OCI-LY3 (cell line): ENCODE measurements at regions not wholly inside any gene's neighbourhood (a gene's known extent, or its start where the extent isn't known, plus 50 kb on each side); places are given as distances from the start of the nearest gene placed in this dataset.

Source experiments
- H2AFZ ChIP-seq: fragments of 200-600, 300-600 bp; shearing (Covaris generic); 2 replicates; pipeline ENCODE4 v1.6.0; 2014; ENCODE audit warnings: antibody characterized with exemption, low read depth, low read length
- H3K27ac ChIP-seq: fragments of 200-600, 300-600 bp; sonication (generic); 2 replicates; pipeline ENCODE4 v1.5.1; 2014; ENCODE audit warnings: mild to moderate bottlenecking, low read length, moderate library complexity, mixed read lengths
- H3K27me3 ChIP-seq: fragments of 200-600, 300-600 bp; sonication (generic); 2 replicates; pipeline ENCODE4 v1.6.1; 2014; ENCODE audit warnings: low read depth, low read length, mixed read lengths
- H3K36me3 ChIP-seq: fragments of 200-600, 300-600 bp; sonication (generic); replicated peaks from 2 replicates; pipeline ENCODE3; 2014; ENCODE audit warnings: low read depth, low read length, mixed read lengths
- H3K4me1 ChIP-seq: fragments of 300-600, 200-600 bp; sonication (generic); 2 replicates; pipeline ENCODE4 v1.6.1; 2014; ENCODE audit warnings: low read length, mixed read lengths
- H3K4me2 ChIP-seq: fragments of 200-600, 300-600 bp; sonication (generic); 2 replicates; pipeline ENCODE4 v1.6.1; 2014; ENCODE audit warnings: low read length, mixed read lengths
- H3K4me3 ChIP-seq: fragments of 300-600, 200-600 bp; sonication (generic); 2 replicates; pipeline ENCODE4 v1.5.1; 2014; ENCODE audit warnings: antibody characterized with exemption, mild to moderate bottlenecking, low read length, moderate library complexity
- H3K79me2 ChIP-seq: fragments of 300-600, 200-600 bp; shearing (Covaris generic); 2 replicates; pipeline ENCODE4 v1.6.1; 2014; ENCODE audit warnings: mild to moderate bottlenecking, low read length, mixed read lengths
- H3K9ac ChIP-seq: fragments of 300-600, 200-600 bp; shearing (Covaris generic); 2 replicates; pipeline ENCODE4 v1.6.0; 2014; ENCODE audit warnings: mild to moderate bottlenecking, low read length, moderate library complexity
- H3K9me3 ChIP-seq: fragments of 200-600, 300-600 bp; shearing (Covaris generic); 2 replicates; pipeline ENCODE4 v1.6.1; 2014; ENCODE audit warnings: low read length, mixed read lengths; ENCODE audit not compliant: insufficient read depth
- H4K20me1 ChIP-seq: fragments of 200-600, 300-600 bp; sonication (generic); 2 replicates; pipeline ENCODE4 v1.6.1; 2016; ENCODE audit warnings: low read length, mixed read lengths; ENCODE audit not compliant: insufficient read depth
- CTCF ChIP-seq: fragments of 200-600, 300-600 bp; sonication (generic); IDR thresholded peaks from 2 replicates; pipeline ENCODE4 v1.5.1; 2014; ENCODE audit warnings: antibody characterized with exemption, low read length, low read depth
- EZH2phosphoT487 ChIP-seq: fragments of 200-600 bp; shearing (Covaris generic); IDR thresholded peaks from 2 replicates; pipeline ENCODE4 v1.6.1; 2018; ENCODE audit warnings: antibody characterized with exemption, mixed run types, low read depth

GRCh38 chr2:66717218-66717905 is 282.4 kb downstream of the MEIS1 start:
- Histone ChIP-seq H3K9me3 (no peaks in the 10 kb centered on the region), H3K9ac (no peak overlapping the region), H3K4me2 (no peak overlapping the region), H3K36me3 (no peaks in the 10 kb centered on the region), H3K27me3 (no peaks in the 10 kb centered on the region), H3K79me2 (no peaks in the 10 kb centered on the region), H4K20me1 (no peaks in the 10 kb centered on the region), H3K4me1 (no peaks in the 10 kb centered on the region), H2AFZ (no peak overlapping the region), H3K27ac (no peak overlapping the region), H3K4me3 (no peak overlapping the region)
- TF ChIP-seq EZH2phosphoT487: no peak
- no peak for TF ChIP-seq CTCF

GRCh38 chr2:66717973-66718372 is 283.0 kb downstream of the MEIS1 start:
- H3K27me3 ChIP-seq: no peaks in the 10 kb centered on the region
- H2AFZ ChIP-seq: no peak overlapping the region
- no peaks in the 10 kb centered on the region for H4K20me1 ChIP-seq
- no peak overlapping the region for H3K9ac ChIP-seq
- H3K4me2 ChIP-seq: no peak overlapping the region
- no peak overlapping the region for H3K4me3 ChIP-seq
- TF ChIP-seq CTCF: no peak
- TF ChIP-seq EZH2phosphoT487: no peak
- no peaks in the 10 kb centered on the region for H3K36me3 ChIP-seq
- no peaks in the 10 kb centered on the region for H3K79me2 ChIP-seq
- H3K4me1 ChIP-seq: no peaks in the 10 kb centered on the region
- no peak overlapping the region for H3K27ac ChIP-seq
- no peaks in the 10 kb centered on the region for H3K9me3 ChIP-seq

- H4K20me1 ChIP-seq: no peaks in the 10 kb centered on the region
- H3K4me1 ChIP-seq: no peaks in the 10 kb centered on the region
- H3K79me2 ChIP-seq: no peaks in the 10 kb centered on the region
- H3K27ac ChIP-seq: no peak overlapping the region
- TF ChIP-seq CTCF: no peak
- TF ChIP-seq EZH2phosphoT487: no peak
- H3K36me3 ChIP-seq: no peaks in the 10 kb centered on the region
- no peaks in the 10 kb centered on the region for H3K9me3 ChIP-seq
- no peak overlapping the region for H3K4me2 ChIP-seq
- no peak overlapping the region for H2AFZ ChIP-seq
- no peak overlapping the region for H3K4me3 ChIP-seq
- no peak overlapping the region for H3K9ac ChIP-seq
- no peaks in the 10 kb centered on the region for H3K27me3 ChIP-seq
These were observed 286.9 kb downstream of the MEIS1 start for GRCh38 chr2:66721776-66722175.

- Histone ChIP-seq H3K36me3 (no peaks in the 10 kb centered on the region), H2AFZ (no peak overlapping the region)
These were observed 289.3 kb downstream of the MEIS1 start for GRCh38 chr2:66724241-66724640.

More at GRCh38 chr2:66724241-66724640, 289.3 kb downstream of the MEIS1 start:
- no peak overlapping the region for H3K4me3 ChIP-seq
- no peaks in the 10 kb centered on the region for H3K79me2 ChIP-seq
- no peaks in the 10 kb centered on the region for H3K27me3 ChIP-seq
- no peaks in the 10 kb centered on the region for H3K9me3 ChIP-seq
- no peaks in the 10 kb centered on the region for H3K4me1 ChIP-seq
- no peak overlapping the region for H3K27ac ChIP-seq
- no peak overlapping the region for H3K9ac ChIP-seq
- no peak overlapping the region for H3K4me2 ChIP-seq
- TF ChIP-seq CTCF (no peak), EZH2phosphoT487 (no peak)
- no peaks in the 10 kb centered on the region for H4K20me1 ChIP-seq
